AG09309 (cell line): ENCODE measurements at regions not wholly inside any gene's neighbourhood (a gene's known extent, or its start where the extent isn't known, plus 50 kb on each side); places are given as distances from the start of the nearest gene placed in this dataset.

Experiments used
- DNase-seq: peaks from one replicate; pipeline ENCODE4 v3.0.0-alpha.2; 2010; ENCODE audit warnings: low read depth
- H3K4me3 ChIP-seq: 2 replicates; pipeline ENCODE4 v1.5.1; 2011; ENCODE audit warnings: mild to moderate bottlenecking, low read depth, low read length, moderate library complexity; ENCODE audit not compliant: control insufficient read depth
- TF ChIP-seq, protein P1 (sequence below): IDR thresholded peaks from 2 replicates; pipeline ENCODE4 v1.5.1; 2011; ENCODE audit warnings: mild to moderate bottlenecking, low read depth, low read length, inconsistent platforms; ENCODE audit not compliant: insufficient read depth, control insufficient read depth; ENCODE audit errors: missing control alignments

DNA sequence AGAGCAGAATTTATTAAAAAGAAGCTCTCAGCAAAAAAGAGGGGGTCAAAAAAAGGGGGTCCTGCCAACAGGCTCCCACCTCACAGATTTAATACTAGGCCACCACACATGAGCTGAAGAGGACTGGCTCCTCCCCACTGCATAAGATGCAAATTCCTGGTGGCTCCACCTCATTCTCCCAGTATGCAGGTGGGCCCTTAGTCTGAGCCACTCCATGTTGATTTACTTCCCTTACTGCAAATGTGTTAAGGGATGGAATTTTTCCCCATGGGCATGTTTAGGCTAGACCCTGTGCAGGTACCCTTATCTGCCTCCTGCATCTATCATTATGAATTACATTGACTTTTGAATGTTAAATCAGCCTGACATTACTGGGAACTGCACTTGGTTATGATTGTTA is 82.9 kb downstream of the ISOC1 start:
- TF ChIP-seq, protein P1, sequence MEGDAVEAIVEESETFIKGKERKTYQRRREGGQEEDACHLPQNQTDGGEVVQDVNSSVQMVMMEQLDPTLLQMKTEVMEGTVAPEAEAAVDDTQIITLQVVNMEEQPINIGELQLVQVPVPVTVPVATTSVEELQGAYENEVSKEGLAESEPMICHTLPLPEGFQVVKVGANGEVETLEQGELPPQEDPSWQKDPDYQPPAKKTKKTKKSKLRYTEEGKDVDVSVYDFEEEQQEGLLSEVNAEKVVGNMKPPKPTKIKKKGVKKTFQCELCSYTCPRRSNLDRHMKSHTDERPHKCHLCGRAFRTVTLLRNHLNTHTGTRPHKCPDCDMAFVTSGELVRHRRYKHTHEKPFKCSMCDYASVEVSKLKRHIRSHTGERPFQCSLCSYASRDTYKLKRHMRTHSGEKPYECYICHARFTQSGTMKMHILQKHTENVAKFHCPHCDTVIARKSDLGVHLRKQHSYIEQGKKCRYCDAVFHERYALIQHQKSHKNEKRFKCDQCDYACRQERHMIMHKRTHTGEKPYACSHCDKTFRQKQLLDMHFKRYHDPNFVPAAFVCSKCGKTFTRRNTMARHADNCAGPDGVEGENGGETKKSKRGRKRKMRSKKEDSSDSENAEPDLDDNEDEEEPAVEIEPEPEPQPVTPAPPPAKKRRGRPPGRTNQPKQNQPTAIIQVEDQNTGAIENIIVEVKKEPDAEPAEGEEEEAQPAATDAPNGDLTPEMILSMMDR = no peak
- DNase-seq = no peak
- no peak overlapping the region for H3K4me3 ChIP-seq

GRCh38 chr5:129199308-129199707 is 104.8 kb downstream of the ISOC1 start:
- TF ChIP-seq, protein P1 = no peak
- no peak for DNase-seq
- no peak overlapping the region for H3K4me3 ChIP-seq

- DNase-seq = no peak
- TF ChIP-seq, protein P1 = no peak
- no peak overlapping the region for H3K4me3 ChIP-seq
Observed at GRCh38 chr5:129204525-129204924, 110.0 kb downstream of the ISOC1 start.

DNA sequence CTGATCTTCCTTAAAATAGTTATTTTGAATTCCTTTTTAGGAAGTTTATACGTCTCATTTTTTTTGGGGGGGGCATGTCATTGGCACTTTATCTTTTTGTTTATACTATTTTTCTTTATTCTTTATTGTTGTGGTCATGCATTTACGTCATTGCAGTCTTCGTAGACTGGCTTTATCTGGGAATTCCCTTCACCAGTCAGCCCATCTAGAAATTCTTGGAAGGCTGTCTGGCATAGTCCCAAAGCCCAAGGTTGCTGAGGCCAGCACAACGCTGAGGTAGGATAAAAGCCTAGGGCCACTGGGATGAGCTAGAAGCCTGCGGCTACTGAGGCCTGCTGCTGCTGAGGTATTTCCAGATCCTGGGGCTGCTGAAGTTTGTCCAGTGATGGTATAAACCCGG is 121.5 kb downstream of the ISOC1 start:
- no peak for DNase-seq
- H3K4me3 ChIP-seq = no peak overlapping the region
- TF ChIP-seq, protein P1 = no peak

DNA sequence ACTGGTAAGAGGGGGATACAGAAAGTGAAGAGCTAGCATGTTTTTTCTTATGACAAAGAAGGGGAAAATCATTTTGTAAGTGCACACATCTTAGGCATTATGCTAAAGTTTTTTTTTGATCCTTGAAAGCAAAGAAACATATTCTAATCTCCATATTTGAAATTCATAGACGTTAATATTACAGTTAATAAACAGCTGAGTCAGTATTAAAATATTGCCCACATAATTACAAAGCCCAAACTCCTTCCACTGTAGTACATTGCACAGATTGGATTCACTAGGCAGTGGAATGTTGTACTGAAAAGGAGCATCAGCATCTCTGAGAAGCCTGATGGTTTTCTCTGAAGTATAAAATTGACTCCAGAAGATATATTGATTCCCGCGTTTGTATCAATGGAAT is 122.6 kb downstream of the ISOC1 start:
- TF ChIP-seq, protein P1 = no peak
- no peak for DNase-seq
- no peak overlapping the region for H3K4me3 ChIP-seq

- DNase-seq = no peak
- H3K4me3 ChIP-seq = no peak overlapping the region
- TF ChIP-seq, protein P1 = no peak
Observed at GRCh38 chr5:129223178-129223577, 128.6 kb downstream of the ISOC1 start.

DNA sequence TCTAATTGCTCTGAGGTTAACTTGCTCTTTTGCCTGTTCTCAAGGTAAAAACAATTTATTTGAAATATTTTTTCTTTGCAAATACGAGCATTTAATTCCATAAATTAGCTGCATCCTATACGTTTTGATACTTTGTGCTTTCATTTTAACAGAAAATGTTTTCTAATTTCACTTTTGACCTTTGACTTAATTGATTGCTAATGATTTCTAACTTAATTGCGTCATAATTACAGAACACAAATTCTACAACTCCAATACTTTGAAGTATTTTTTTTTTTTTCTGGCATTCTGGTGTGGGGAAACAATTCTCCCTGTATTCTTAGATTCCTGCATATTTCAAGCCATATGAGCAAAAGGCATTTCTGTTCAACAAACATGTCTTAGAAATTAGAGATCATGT is 134.0 kb downstream of the ISOC1 start:
- no peak for DNase-seq
- TF ChIP-seq, protein P1 = no peak
- no peak overlapping the region for H3K4me3 ChIP-seq
